Activated T-helper 2 cell treated with anti-CD3 and anti-CD28 coated beads, Interferon-gamma antibody, Interleukin-2, Interleukin-4, amounts not matched to agents 10 μg/mL and 5 μg/mL and 100 μg/mL, durations not matched to agents 14 hours and 24 hours and 36 hours (primary cell): ENCODE measurements at regions not wholly inside any gene's neighbourhood (a gene's known extent, or its start where the extent isn't known, plus 50 kb on each side); places are given as distances from the start of the nearest gene placed in this dataset.

Source experiments
- DNase-seq: peaks from one replicate; pipeline ENCODE4 v3.0.0; 2021; ENCODE audit warnings: low spot score
- H3K27ac Mint-ChIP-seq: one replicate; pipeline ENCODE4 v1.8.0; 2021; ENCODE audit warnings: mixed read lengths
- H3K27me3 Mint-ChIP-seq: one replicate; pipeline ENCODE4 v1.8.0; 2021; ENCODE audit warnings: low read depth, mixed read lengths
- H3K36me3 Mint-ChIP-seq: one replicate; pipeline ENCODE4 v1.8.0; 2021; ENCODE audit warnings: low read depth, mixed read lengths
- H3K4me1 Mint-ChIP-seq: one replicate; pipeline ENCODE4 v1.8.0; 2021; ENCODE audit warnings: low read depth, mixed read lengths
- H3K4me3 Mint-ChIP-seq: one replicate; pipeline ENCODE4 v1.8.0; 2021; ENCODE audit warnings: low read depth, mild to moderate bottlenecking, moderate library complexity, mixed read lengths
- H3K9me3 Mint-ChIP-seq: one replicate; pipeline ENCODE4 v1.8.0; 2021; ENCODE audit warnings: mixed read lengths
- intact Hi-C: fragments of 100-400 bp; cut with micrococcal nuclease; formaldehyde crosslinking; loops from one replicate; pipeline ENCODE4 v1.15.1; 2023

DNA sequence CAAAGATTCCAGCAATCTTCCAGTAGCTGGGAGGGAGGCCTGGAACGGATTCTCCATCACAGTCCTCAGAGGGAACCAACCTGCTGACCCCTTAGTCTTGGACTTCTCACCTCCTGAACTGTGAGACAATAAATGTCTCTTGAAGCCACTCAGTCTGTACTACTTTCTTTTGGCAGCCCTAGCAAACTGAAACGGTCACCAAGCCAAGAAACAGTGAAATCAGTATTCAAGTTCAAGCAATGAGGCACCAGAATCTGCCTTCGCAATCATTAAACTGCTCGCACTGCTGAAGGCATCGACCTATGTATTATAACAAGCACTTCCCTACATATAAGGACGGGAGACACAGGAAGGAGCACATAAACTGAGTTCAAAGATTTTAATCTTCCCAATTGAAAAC lies 120.6 kb upstream of the PUM3 start:
- Mint-ChIP-seq H3K4me3 (no peak overlapping the region), H3K4me1 (no peaks in the 10 kb centered on the region), H3K27ac (no peak overlapping the region), H3K36me3 (no peaks in the 10 kb centered on the region), H3K9me3 (no peaks in the 10 kb centered on the region), H3K27me3 (no peaks in the 10 kb centered on the region)
- intact Hi-C loops: no loop called here
- DNase-seq: no peak

DNA sequence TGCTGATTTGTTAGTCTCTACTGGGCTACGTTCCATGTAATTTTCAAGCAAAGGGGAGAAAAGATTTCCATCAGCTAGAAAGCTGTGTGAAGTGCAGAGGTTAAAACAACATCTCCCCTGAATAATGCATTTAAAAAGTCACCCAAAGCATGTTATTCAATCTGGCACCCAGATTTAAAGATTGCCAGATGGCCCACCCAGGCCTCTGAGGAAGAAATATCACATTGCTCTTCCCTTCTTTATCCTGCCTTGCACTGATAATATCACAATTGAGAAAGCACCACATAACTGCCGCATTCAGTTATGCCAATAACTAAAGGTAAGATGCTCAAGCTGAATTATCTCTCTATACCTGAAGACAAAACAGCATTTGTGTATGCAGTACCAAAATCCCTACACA lies 119.4 kb upstream of the PUM3 start:
- Mint-ChIP-seq H3K36me3 (no peaks in the 10 kb centered on the region), H3K9me3 (no peaks in the 10 kb centered on the region), H3K4me3 (no peak overlapping the region), H3K4me1 (no peaks in the 10 kb centered on the region), H3K27ac (no peak overlapping the region), H3K27me3 (peaks cover 1% of the 10 kb centered on the region)
- no peak for DNase-seq
- intact Hi-C loops: no loop called here

DNA sequence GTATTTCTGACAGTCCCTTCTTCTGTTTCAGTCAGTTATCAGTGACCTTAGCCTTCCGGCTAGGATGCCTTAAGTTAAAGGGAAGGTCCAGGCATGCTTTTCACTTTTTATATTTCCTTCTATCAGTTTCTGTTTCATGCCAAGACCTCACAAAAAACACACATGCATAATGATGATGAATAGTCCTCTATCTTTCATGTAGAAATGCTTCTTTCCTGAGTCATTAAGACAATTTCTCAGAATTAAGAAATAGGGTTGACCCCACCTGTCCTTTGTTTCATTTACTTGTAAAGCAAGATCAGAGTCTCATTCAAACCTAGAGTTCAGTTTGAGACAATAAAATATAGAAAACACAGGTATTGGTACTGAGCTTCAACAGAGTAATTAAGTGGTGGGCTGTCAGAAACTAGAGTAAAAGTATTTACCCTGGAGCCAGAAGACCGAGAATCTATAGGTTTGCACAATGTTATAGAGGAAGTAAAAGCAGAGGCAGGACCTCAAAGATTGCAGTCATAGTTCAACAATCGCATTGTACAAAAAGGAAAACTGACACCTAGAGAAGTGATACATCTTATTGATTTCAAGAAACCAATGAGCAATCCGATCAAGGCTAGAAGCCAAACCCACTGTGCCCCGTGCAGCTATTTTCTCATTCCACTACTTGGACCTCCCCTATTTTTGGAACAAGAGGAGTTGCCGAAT lies 118.7 kb upstream of the PUM3 start:
- Mint-ChIP-seq H3K36me3 (no peaks in the 10 kb centered on the region), H3K9me3 (no peaks in the 10 kb centered on the region), H3K27ac (no peak overlapping the region), H3K4me3 (no peak overlapping the region), H3K27me3 (peaks cover 4% of the 10 kb centered on the region), H3K4me1 (no peaks in the 10 kb centered on the region)
- intact Hi-C loops: no loop called here
- no peak for DNase-seq

DNA sequence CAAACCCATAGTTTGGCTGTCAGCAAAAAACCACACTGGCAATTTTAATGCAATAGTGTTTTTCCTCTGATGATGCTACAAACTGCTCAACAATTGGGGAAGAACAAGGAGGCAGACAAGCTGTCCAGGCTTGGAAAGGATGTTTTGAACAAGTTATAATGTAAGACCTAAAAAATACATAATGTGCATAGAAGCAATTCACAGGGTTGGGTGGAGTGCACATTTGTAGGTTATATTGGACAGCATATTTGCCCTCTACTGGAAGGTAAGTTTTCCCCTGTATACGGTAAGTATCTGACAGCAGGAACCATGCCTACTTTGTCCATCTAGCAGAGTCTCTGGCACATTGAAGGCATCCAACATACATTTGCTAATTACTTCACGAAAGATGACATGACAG lies 114.3 kb upstream of the PUM3 start:
- H3K36me3 Mint-ChIP-seq: no peaks in the 10 kb centered on the region
- H3K27ac Mint-ChIP-seq: no peak overlapping the region
- H3K27me3 Mint-ChIP-seq: peaks cover 4% of the 10 kb centered on the region
- intact Hi-C loops: no loop called here
- no peaks in the 10 kb centered on the region for H3K4me1 Mint-ChIP-seq
- DNase-seq: no peak
- H3K9me3 Mint-ChIP-seq: no peaks in the 10 kb centered on the region
- no peak overlapping the region for H3K4me3 Mint-ChIP-seq

DNA sequence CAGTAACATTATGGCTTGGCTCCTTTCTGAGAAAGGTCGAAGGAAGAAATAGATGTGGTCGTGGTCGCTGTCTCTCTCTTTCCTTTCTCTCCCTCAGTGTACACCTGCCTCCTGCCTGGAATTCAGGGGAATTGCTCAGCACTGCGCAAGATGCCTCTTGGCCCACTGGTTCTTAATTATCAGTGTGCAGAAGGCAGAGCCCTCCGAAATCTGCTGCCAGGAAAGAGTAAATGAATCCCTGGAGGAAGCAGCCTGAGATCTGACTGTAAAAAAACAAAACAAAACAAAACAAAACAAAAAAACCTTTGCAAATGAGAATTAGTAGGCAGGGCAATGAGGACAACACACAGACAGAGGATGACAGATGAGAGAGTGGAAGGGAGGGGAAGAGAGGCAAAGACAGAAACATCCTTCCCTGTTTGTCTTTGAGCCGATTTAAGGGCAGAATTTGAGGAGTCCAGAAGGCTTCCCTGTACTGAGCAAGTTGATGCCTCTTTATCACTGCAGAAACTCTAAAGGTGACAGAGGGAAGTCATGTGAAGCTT lies 113.8 kb upstream of the PUM3 start:
- no peak overlapping the region for H3K4me3 Mint-ChIP-seq
- no peaks in the 10 kb centered on the region for H3K9me3 Mint-ChIP-seq
- intact Hi-C loops: no loop called here
- DNase-seq: no peak
- no peaks in the 10 kb centered on the region for H3K4me1 Mint-ChIP-seq
- H3K36me3 Mint-ChIP-seq: no peaks in the 10 kb centered on the region
- H3K27me3 Mint-ChIP-seq: peaks cover 4% of the 10 kb centered on the region
- H3K27ac Mint-ChIP-seq: no peak overlapping the region

DNA sequence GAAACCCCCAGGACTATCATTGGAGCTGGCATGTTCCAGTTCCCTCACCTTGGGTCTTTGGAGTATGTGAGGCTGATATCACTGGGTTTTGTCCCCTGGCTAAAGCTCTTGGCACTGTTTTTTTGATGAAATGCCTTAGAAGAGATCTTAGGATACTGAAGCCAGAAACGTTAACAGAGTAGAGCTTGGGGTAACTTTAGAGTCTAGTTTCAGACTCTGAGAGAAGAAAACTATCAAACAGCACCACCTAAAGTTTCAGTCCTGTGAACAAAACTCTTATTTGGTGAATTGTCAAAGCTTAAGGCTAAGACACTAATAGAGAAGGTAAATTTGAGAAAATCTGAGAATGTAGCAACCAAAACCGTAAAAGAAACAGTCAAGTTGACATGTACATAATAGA lies 111.7 kb upstream of the PUM3 start:
- no peak overlapping the region for H3K4me3 Mint-ChIP-seq
- intact Hi-C loops: no loop called here
- no peak overlapping the region for H3K27ac Mint-ChIP-seq
- H3K36me3 Mint-ChIP-seq: no peaks in the 10 kb centered on the region
- no peaks in the 10 kb centered on the region for H3K4me1 Mint-ChIP-seq
- H3K27me3 Mint-ChIP-seq: peaks cover 4% of the 10 kb centered on the region
- no peaks in the 10 kb centered on the region for H3K9me3 Mint-ChIP-seq
- no peak for DNase-seq

DNA sequence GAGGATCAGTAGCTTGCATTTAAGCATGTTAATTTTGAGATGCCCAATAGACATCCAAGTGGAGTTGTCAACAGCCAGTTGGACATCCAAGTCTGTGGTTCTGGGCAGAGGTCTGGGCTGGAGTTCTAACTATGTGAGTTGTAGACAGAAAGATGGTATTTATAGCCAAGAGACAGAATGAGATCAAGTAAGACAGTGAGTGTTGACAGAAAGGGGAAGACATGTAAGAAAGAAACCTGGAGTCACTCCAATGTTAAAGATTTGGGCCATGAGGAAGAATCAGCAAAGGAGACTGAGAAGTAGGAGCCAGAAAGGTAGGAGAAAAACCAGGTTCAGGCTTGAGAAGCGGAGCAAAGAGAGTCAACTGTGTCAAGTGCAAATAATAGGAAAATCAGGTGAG lies 95.5 kb upstream of the PUM3 start:
- intact Hi-C loops: no loop called here
- Mint-ChIP-seq H3K4me3 (no peak overlapping the region), H3K36me3 (no peaks in the 10 kb centered on the region), H3K4me1 (no peaks in the 10 kb centered on the region), H3K9me3 (no peaks in the 10 kb centered on the region), H3K27ac (no peak overlapping the region), H3K27me3 (peaks cover 6% of the 10 kb centered on the region)
- DNase-seq: no peak

DNA sequence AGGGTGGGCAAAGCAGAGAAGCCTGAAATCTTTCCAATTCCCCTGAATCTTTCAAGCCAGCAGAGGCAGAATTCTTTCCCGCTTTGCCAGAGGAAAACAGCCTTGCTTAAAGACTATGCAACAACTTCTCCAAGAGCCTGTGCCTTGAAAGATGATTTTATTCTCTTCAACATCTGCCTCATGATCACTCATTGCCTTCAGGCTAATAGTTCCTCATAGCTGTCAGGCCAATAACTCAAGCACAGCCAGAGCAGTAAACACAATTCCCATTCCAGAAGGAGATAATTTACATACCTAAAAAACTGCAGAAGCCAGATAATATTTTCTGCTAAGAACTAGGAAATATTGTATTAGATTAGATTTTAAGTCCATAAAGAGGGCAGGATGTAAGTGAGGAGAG lies 92.3 kb upstream of the PUM3 start:
- no peak for DNase-seq
- Mint-ChIP-seq H3K36me3 (no peaks in the 10 kb centered on the region), H3K27ac (no peak overlapping the region), H3K27me3 (peaks cover 6% of the 10 kb centered on the region), H3K9me3 (no peaks in the 10 kb centered on the region), H3K4me1 (no peaks in the 10 kb centered on the region), H3K4me3 (no peak overlapping the region)
- intact Hi-C loops: no loop called here

DNA sequence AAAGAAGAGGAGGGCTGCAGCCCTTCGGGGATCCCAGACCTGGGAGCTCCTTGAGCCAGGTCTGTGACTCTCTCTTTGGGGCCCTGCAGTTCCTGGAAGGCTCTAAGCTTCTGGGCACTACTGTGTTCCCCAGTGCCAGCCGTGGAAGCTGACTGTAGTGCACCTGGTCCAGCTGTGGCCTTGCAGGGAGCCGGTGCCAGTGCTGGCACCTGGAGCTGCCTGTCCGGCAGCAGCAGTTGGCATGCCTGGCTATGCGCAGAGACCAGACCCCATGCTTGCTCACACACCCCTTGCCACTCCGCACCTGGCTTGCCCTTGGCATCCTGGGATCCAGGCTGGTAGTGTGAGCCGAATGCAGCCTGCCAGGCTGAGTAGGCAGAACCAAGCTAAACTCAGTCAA lies 91.0 kb upstream of the PUM3 start:
- H3K4me1 Mint-ChIP-seq: no peaks in the 10 kb centered on the region
- no peak overlapping the region for H3K27ac Mint-ChIP-seq
- H3K27me3 Mint-ChIP-seq: peaks cover 6% of the 10 kb centered on the region
- no peak overlapping the region for H3K4me3 Mint-ChIP-seq
- no peaks in the 10 kb centered on the region for H3K36me3 Mint-ChIP-seq
- no peak for DNase-seq
- intact Hi-C loops: no loop called here
- no peaks in the 10 kb centered on the region for H3K9me3 Mint-ChIP-seq

DNA sequence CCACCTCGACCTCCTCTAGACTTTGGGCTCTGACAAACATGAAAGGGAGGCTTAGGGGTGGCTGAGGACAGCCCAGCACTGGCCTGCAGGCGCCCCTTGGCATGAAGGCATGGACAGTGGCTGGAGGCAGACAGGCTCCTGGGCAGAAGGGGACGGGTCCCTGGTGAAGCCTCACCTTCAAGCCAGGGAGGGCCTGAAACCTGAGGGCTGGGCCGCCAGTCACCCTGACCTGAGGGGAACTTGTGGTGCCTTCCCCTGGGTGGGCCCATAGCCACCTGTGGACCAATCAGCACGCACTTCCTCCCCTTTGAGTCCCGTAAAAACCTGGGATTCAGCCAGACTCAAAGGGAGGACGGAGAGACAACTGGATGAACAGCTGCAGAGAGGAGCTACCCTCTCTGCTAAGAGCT lies 90.4 kb upstream of the PUM3 start:
- Mint-ChIP-seq H3K27ac (no peak overlapping the region), H3K36me3 (no peaks in the 10 kb centered on the region), H3K4me1 (no peaks in the 10 kb centered on the region), H3K27me3 (peaks cover 4% of the 10 kb centered on the region), H3K4me3 (no peak overlapping the region), H3K9me3 (no peaks in the 10 kb centered on the region)
- DNase-seq: no peak
- intact Hi-C loops: no loop called here

DNA sequence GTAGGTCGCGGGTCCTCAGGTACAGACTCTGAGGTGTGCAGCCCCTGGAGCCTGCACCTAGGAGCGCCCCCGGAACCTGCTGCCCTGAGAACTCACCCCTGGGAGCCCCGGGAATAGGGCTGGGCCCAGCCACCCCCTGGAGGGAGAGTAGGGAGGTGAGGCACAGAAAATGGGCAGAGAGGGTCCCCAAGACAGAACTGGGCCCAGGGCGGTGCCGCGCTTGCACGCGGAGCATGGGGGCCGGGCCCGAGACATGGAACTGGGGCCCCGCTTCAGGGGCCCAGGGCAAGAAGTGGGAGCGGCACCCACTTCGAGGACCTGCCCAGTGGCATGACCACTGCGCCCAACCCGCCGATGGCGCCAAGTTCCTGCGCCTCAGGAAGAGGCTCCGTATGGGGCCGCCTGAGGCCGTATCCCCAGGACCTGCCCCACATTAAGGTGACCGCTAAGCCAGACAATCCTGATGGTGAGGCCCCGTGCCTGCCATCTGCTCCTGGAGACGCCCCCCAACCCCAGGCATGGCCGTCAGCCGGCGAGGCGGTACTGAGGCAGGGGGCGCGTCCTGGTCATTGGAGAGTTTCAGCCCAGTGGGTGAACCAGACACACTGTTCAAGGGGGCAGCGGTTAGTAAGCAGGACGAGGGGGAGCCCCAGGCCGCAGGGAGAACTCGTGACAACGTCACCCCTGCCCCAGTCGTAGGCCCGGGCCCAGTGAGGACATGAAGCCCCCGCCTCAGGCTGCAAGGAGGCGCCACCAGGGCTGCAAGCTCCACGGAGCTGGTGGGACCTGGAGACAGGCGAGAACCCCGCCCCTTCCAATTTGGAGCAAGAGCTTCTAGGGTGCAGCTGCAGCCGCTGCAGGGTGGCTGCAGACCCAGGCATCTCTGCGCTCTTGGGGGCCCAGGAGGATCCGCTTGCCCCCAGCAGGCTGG lies 89.5 kb upstream of the PUM3 start:
- H3K4me1 Mint-ChIP-seq: no peaks in the 10 kb centered on the region
- no peak for DNase-seq
- no peak overlapping the region for H3K4me3 Mint-ChIP-seq
- no peaks in the 10 kb centered on the region for H3K9me3 Mint-ChIP-seq
- no peaks in the 10 kb centered on the region for H3K36me3 Mint-ChIP-seq
- H3K27me3 Mint-ChIP-seq: no peaks in the 10 kb centered on the region
- no peak overlapping the region for H3K27ac Mint-ChIP-seq
- intact Hi-C loops: no loop called here

DNA sequence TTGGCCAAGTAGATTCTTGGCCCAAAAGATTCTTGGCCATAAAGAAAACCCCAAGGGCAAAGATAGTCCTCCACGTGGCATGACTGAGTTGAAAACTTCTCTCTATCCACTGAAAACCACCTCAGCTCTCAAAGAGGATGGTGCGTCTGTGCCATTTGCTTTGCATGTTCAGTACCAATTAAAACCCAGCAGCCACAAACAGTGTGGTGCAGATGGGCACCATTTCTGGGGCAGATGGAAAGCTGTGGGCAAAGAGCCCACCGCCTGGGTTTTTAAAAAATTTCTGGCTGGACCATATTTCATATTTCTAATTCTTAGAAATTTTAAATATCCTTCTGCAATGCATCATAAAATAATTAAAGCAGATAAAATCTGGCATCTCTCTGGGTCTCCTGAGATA lies 84.5 kb upstream of the PUM3 start:
- DNase-seq: no peak
- no peak overlapping the region for H3K4me3 Mint-ChIP-seq
- H3K36me3 Mint-ChIP-seq: no peaks in the 10 kb centered on the region
- no peaks in the 10 kb centered on the region for H3K27me3 Mint-ChIP-seq
- H3K9me3 Mint-ChIP-seq: no peaks in the 10 kb centered on the region
- H3K27ac Mint-ChIP-seq: no peak overlapping the region
- no peaks in the 10 kb centered on the region for H3K4me1 Mint-ChIP-seq
- intact Hi-C loops: no loop called here

DNA sequence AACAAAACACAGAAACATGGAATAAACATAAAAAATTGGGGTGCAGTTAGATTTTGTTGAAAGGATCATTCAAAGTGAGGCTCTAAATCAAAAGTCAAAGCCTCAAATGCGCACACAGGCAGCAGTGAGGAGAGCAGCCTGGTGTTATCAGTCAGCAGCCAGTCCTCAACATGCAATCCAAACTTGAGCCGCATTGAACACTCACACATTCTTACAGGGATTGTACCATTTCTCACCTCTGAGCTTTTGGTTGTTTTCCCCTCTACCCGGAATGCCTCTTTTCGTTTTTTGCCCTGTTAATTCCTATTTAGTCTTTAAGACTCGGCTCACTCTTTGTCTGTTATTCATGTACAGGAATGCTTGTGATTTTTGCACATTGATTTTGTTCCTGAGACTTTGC lies 81.1 kb upstream of the PUM3 start:
- intact Hi-C loops: no loop called here

More for the DNA sequence above, 81.1 kb upstream of the PUM3 start:
- H3K4me3 Mint-ChIP-seq: no peak overlapping the region
- no peaks in the 10 kb centered on the region for H3K36me3 Mint-ChIP-seq
- no peaks in the 10 kb centered on the region for H3K4me1 Mint-ChIP-seq
- no peaks in the 10 kb centered on the region for H3K9me3 Mint-ChIP-seq
- H3K27ac Mint-ChIP-seq: no peak overlapping the region
- H3K27me3 Mint-ChIP-seq: no peaks in the 10 kb centered on the region
- DNase-seq: no peak
